ENCODE measurements at regions not wholly inside any gene's neighbourhood (a gene's known extent, or its start where the extent isn't known, plus 50 kb on each side); places are given as distances from the start of the nearest gene placed in this dataset.

DNA sequence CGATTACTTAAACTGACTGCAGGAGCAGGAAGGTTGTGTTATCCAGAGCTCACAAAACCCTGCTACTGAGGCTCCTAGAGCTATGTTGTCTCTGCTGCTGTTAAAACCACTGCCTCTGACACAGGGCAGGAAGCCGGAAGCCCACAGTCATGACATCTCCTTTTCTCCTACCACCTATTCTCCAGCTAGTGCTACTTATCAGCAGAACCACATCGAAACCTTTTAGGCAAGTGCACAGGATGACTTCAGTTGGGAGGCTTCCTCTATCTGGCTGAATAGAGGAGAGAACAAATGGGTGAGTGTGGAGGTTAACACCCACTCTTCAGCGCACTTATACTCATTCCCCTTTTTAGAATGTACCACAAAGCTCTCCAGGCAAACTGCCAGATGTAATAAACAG, 638.0 kb downstream of the OTOL1 start:
- TF ChIP-seq GATA3 (IDR thresholded peaks at IDR 0.05; ENCODE audit: borderline replicate concordance) (no peak), POLR2A (IDR thresholded peaks at IDR 0.05; ENCODE audit: low read length) (no peak), NFE2L2 (conservative IDR thresholded peaks at IDR 0.05; ENCODE audit: low read length) (no peak), RARB (CRISPR knock-in tag; IDR thresholded peaks at IDR 0.05) (no peak), POLR2AphosphoS2 (conservative IDR thresholded peaks at IDR 0.05; ENCODE audit: low read length) (no peak), NPAS2 (CRISPR knock-in tag; IDR thresholded peaks at IDR 0.05; ENCODE audit: borderline replicate concordance) (no peak), MAZ (IDR thresholded peaks at IDR 0.05; ENCODE audit: borderline replicate concordance, low read depth, low read length) (no peak), MYC (IDR thresholded peaks at IDR 0.05; ENCODE audit: borderline replicate concordance, low read length) (no peak), CEBPB (IDR thresholded peaks at IDR 0.05) (no peak), JUN (IDR thresholded peaks at IDR 0.05) (no peak), HOXA7 (CRISPR knock-in tag; IDR thresholded peaks at IDR 0.05) (no peak), KDM5A (IDR thresholded peaks at IDR 0.05) (no peak), BHLHE40 (IDR thresholded peaks at IDR 0.05; ENCODE audit: low read depth, low read length) (no peak), ZFP36 (IDR thresholded peaks at IDR 0.05; ENCODE audit: borderline replicate concordance, partially characterized antibody) (no peak)
- TF ChIP-seq, protein P1, sequence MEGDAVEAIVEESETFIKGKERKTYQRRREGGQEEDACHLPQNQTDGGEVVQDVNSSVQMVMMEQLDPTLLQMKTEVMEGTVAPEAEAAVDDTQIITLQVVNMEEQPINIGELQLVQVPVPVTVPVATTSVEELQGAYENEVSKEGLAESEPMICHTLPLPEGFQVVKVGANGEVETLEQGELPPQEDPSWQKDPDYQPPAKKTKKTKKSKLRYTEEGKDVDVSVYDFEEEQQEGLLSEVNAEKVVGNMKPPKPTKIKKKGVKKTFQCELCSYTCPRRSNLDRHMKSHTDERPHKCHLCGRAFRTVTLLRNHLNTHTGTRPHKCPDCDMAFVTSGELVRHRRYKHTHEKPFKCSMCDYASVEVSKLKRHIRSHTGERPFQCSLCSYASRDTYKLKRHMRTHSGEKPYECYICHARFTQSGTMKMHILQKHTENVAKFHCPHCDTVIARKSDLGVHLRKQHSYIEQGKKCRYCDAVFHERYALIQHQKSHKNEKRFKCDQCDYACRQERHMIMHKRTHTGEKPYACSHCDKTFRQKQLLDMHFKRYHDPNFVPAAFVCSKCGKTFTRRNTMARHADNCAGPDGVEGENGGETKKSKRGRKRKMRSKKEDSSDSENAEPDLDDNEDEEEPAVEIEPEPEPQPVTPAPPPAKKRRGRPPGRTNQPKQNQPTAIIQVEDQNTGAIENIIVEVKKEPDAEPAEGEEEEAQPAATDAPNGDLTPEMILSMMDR (IDR thresholded peaks at IDR 0.05), result no peak
- TF ChIP-seq, protein P2, sequence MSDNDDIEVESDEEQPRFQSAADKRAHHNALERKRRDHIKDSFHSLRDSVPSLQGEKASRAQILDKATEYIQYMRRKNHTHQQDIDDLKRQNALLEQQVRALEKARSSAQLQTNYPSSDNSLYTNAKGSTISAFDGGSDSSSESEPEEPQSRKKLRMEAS (IDR thresholded peaks at IDR 0.05), result no peak
- TF ChIP-seq, protein P3, sequence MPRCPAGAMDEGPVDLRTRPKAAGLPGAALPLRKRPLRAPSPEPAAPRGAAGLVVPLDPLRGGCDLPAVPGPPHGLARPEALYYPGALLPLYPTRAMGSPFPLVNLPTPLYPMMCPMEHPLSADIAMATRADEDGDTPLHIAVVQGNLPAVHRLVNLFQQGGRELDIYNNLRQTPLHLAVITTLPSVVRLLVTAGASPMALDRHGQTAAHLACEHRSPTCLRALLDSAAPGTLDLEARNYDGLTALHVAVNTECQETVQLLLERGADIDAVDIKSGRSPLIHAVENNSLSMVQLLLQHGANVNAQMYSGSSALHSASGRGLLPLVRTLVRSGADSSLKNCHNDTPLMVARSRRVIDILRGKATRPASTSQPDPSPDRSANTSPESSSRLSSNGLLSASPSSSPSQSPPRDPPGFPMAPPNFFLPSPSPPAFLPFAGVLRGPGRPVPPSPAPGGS (IDR thresholded peaks at IDR 0.05), result no peak
- TF ChIP-seq, protein P4, sequence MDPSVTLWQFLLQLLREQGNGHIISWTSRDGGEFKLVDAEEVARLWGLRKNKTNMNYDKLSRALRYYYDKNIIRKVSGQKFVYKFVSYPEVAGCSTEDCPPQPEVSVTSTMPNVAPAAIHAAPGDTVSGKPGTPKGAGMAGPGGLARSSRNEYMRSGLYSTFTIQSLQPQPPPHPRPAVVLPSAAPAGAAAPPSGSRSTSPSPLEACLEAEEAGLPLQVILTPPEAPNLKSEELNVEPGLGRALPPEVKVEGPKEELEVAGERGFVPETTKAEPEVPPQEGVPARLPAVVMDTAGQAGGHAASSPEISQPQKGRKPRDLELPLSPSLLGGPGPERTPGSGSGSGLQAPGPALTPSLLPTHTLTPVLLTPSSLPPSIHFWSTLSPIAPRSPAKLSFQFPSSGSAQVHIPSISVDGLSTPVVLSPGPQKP (IDR thresholded peaks at IDR 0.05; ENCODE audit: low read depth, low read length), result no peak
- no peak for DNase-seq (ENCODE audit: low read depth in 1 of 2, low spot score in 1 of 2)
- ChIA-PET CTCF (interaction anchor here (1.5 kb wide), 1 partner anchor 11 kb away, joined by 3 read pairs; no protein-coding TSS in a partner anchor), POLR2A (no interaction called here)
- no peak for ATAC-seq
- Histone ChIP-seq H3K4me1 (no peaks in the 10 kb centered on the region), H3K4me2 (no peak overlapping the region), H3K9me3 (no peaks in the 10 kb centered on the region), H3K4me3 (no peak overlapping the region), H3K27ac (no peak overlapping the region)
- 76% methylated on average over 4 of the region's 4 CpGs for WGBS (ENCODE audit: missing lambda C conversion rate)
- FAIRE-seq, result no peak

DNA sequence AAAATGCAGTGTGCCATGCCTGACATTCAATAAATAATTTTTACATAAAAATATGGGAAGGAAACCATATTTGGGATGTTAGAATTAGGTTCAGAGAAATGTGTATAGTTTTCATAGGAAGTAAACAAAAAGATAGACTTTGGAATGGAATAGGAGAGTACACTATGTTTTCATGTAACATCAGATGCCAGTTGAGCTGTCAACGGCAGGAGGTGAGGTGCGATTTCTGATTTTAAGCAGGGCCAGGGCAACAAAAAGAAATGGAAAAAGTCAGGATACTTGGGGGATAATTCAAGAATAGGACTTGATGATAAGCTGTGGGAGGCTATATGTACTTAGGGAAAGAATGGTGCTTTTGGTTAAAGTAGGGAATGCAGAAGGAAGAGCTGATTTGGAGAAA, 639.5 kb downstream of the OTOL1 start:
- H3K4me3 ChIP-seq, result no peak overlapping the region
- no peak for TF ChIP-seq POLR2AphosphoS2 (conservative IDR thresholded peaks at IDR 0.05; ENCODE audit: low read length)
- TF ChIP-seq, protein P2 (IDR thresholded peaks at IDR 0.05), result no peak
- TF ChIP-seq, protein P1 (IDR thresholded peaks at IDR 0.05), result no peak
- no peak for TF ChIP-seq KDM1A (IDR thresholded peaks at IDR 0.05; ENCODE audit: low read depth)
- TF ChIP-seq PHF8 (IDR thresholded peaks at IDR 0.05; ENCODE audit: borderline replicate concordance, low read depth), result no peak
- TF ChIP-seq, protein P5, sequence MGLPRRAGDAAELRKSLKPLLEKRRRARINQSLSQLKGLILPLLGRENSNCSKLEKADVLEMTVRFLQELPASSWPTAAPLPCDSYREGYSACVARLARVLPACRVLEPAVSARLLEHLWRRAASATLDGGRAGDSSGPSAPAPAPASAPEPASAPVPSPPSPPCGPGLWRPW (IDR thresholded peaks at IDR 0.05), result no peak
- no peak for TF ChIP-seq BHLHE40 (IDR thresholded peaks at IDR 0.05; ENCODE audit: low read depth, low read length)
- ChIA-PET POLR2A (no interaction called here), CTCF (no interaction called here)
- no peak overlapping the region for H3K4me2 ChIP-seq
- no peak for ATAC-seq
- 0 out of 3 replicates have a peak, but pooled peaks cover 2% of the 10 kb centered on the region for H3K4me1 ChIP-seq
- no peak overlapping the region for H3K27ac ChIP-seq
- H3K9me3 ChIP-seq, result no peaks in the 10 kb centered on the region
- DNase-seq (ENCODE audit: low read depth in 1 of 2, low spot score in 1 of 2), result no peak
- WGBS (ENCODE audit: missing lambda C conversion rate), result 88% methylated on average over 2 of the region's 2 CpGs
- no peak for FAIRE-seq

Measured in A549 (cell line).